Umbilical cord (tissue), 1 donor: ENCODE measurements at regions not wholly inside any gene's neighbourhood (a gene's known extent, or its start where the extent isn't known, plus 50 kb on each side); places are given as distances from the start of the nearest gene placed in this dataset.
"Not testable (repeated sequence)": the region's sequence is repeated elsewhere in the genome, so short reads cannot be mapped to it uniquely, and the experiment has no call there.

Experiments used
- DNase-seq: peaks from one replicate; pipeline ENCODE4 v3.0.0-alpha.2; 2015; ENCODE audit warnings: low spot score

GRCh38 chr6:154629127-154629526 lies 104.1 kb upstream of the SCAF8 start:
- no peak for DNase-seq

GRCh38 chr6:154632119-154632518 lies 101.1 kb upstream of the SCAF8 start:
- no peak for DNase-seq

- no peak for DNase-seq
Measured at GRCh38 chr6:154637392-154637791, 95.8 kb upstream of the SCAF8 start.

GRCh38 chr6:154638369-154638768 lies 94.8 kb upstream of the SCAF8 start:
- DNase-seq, result no peak

- DNase-seq, result not testable (repeated sequence)
Measured at GRCh38 chr6:154639196-154639595, 94.0 kb upstream of the SCAF8 start.

- DNase-seq, result no peak
Measured at GRCh38 chr6:154648188-154648887, 84.9 kb upstream of the SCAF8 start.

GRCh38 chr6:154648888-154649205 lies 84.4 kb upstream of the SCAF8 start:
- DNase-seq, result no peak

- DNase-seq, result no peak
Measured at GRCh38 chr6:154649721-154650120, 83.5 kb upstream of the SCAF8 start.

GRCh38 chr6:154650351-154650750 lies 82.9 kb upstream of the SCAF8 start:
- DNase-seq, result no peak

- no peak for DNase-seq
Measured at GRCh38 chr6:154651656-154652055, 81.6 kb upstream of the SCAF8 start.

GRCh38 chr6:154653385-154653784 lies 79.8 kb upstream of the SCAF8 start:
- DNase-seq, result peak; percentile 58

GRCh38 chr6:154653853-154654252 lies 79.4 kb upstream of the SCAF8 start:
- peak; percentile 82 for DNase-seq

GRCh38 chr6:154656660-154657059 lies 76.6 kb upstream of the SCAF8 start:
- no peak for DNase-seq

GRCh38 chr6:154661768-154662167 lies 71.4 kb upstream of the SCAF8 start:
- no peak for DNase-seq

GRCh38 chr6:154664287-154664686 lies 68.9 kb upstream of the SCAF8 start:
- no peak for DNase-seq

GRCh38 chr6:154668156-154668555 lies 65.1 kb upstream of the SCAF8 start:
- DNase-seq, result no peak

- DNase-seq, result no peak
Measured at GRCh38 chr6:154672086-154672485, 61.1 kb upstream of the SCAF8 start.

- DNase-seq, result no peak
Measured at GRCh38 chr6:154673919-154674318, 59.3 kb upstream of the SCAF8 start.

- peak; percentile 97 for DNase-seq
Measured at GRCh38 chr6:154675602-154676088, 57.6 kb upstream of the SCAF8 start.

- DNase-seq, result no peak
Measured at GRCh38 chr6:154682633-154683125, 50.5 kb upstream of the SCAF8 start.
